ENCODE measurements at regions not wholly inside any gene's neighbourhood (a gene's known extent, or its start where the extent isn't known, plus 50 kb on each side); places are given as distances from the start of the nearest gene placed in this dataset.

- CTCF ChIA-PET, result interaction anchor here (1.1 kb wide), 1 partner anchor 37 kb away, joined by 4 read pairs; no protein-coding TSS in a partner anchor
Observed at GRCh38 chr7:131896165-131896863, 339.9 kb upstream of the PODXL start.

GRCh38 chr7:131895541-131896164, 339.2 kb upstream of the PODXL start:
- POLR2A ChIA-PET, result interaction anchor here (0.6 kb wide), 1 partner anchor 14 kb away, joined by 3 read pairs; no protein-coding TSS in a partner anchor
- 0 out of 4 replicates have a peak overlapping the region, but pooled peaks of 1 of the 2 experiments have one; percentile 49 for H3K4me3 ChIP-seq (ENCODE audit: low read depth in 2 of 2, low read length in 1 of 2)
- no peaks in the 10 kb centered on the region for H3K9me2 ChIP-seq
- WGBS (ENCODE audit: low lambda C conversion rate), result 9% methylated on average over 2 of the region's 2 CpGs
- peak overlapping the region; percentile 83 for H3K9ac ChIP-seq
- no peaks in the 10 kb centered on the region for H3K27me3 ChIP-seq (ENCODE audit: insufficient read depth)
- H4K20me1 ChIP-seq (ENCODE audit: insufficient read depth), result no peaks in the 10 kb centered on the region
- H3K9me3 ChIP-seq, result no peaks in the 10 kb centered on the region
- no peak overlapping the region for H2AFZ ChIP-seq (ENCODE audit: low read depth)
- no peak for DNase-seq
- CTCF ChIA-PET, result interaction anchor here (1.3 kb wide), 1 partner anchor 11 kb away, joined by 3 read pairs; no protein-coding TSS in a partner anchor
- H3K79me2 ChIP-seq (ENCODE audit: insufficient read depth), result peaks cover 34% of the 10 kb centered on the region
- H3F3A ChIP-seq (replicated peaks; ENCODE audit: insufficient read depth), result peaks cover 45% of the 10 kb centered on the region
- peaks cover 0 to 17% of the 10 kb centered on the region in 2 experiments for H3K36me3 ChIP-seq (replicated peaks in 1 of 2; ENCODE audit: control insufficient read depth in 1 of 2, insufficient read depth in 2 of 2, low read length in 1 of 2)
- peaks cover 14 to 50% of the 10 kb centered on the region in 2 experiments; a peak in 3 of 4 replicates for H3K4me1 ChIP-seq (ENCODE audit: control insufficient read depth in 1 of 2, insufficient read depth in 2 of 2, low read depth in 1 of 2, low read length in 1 of 2)
- peak overlapping the region; percentile 64 to 100; a peak in 3 of 4 replicates for H3K27ac ChIP-seq (ENCODE audit: low read depth in 2 of 2, low read length in 1 of 2)
- peak overlapping the region; percentile 75 for H3K4me2 ChIP-seq
- TF ChIP-seq TAF1 (IDR thresholded peaks at IDR 0.05; ENCODE audit: borderline replicate concordance, low read depth, low read length) (peak; percentile 10; the same call in 1 of the 2 replicates), REST (IDR thresholded peaks at IDR 0.05; ENCODE audit: low read depth, low read length) (peak; percentile 70; the same call in 1 of the 2 replicates), EZH2phosphoT487 (IDR thresholded peaks at IDR 0.05; ENCODE audit: borderline replicate concordance, low read depth) (no peak), IRF3 (IDR thresholded peaks at IDR 0.05; ENCODE audit: low read depth, low read length) (no peak), RFX5 (IDR thresholded peaks at IDR 0.05; ENCODE audit: low read length) (no peak), ZBTB33 (IDR thresholded peaks at IDR 0.05; ENCODE audit: borderline replicate concordance, low read depth) (peak; percentile 83), YY1 (IDR thresholded peaks at IDR 0.05; ENCODE audit: low read depth) (no peak)

More at GRCh38 chr7:131896165-131896863, 339.9 kb upstream of the PODXL start:
- H3K9me2 ChIP-seq, result no peaks in the 10 kb centered on the region
- peaks cover 0 to 23% of the 10 kb centered on the region in 2 experiments for H3K36me3 ChIP-seq (replicated peaks in 1 of 2; ENCODE audit: control insufficient read depth in 1 of 2, insufficient read depth in 2 of 2, low read length in 1 of 2)
- no peak overlapping the region; the same call in 1 of the 2 replicates for H2AFZ ChIP-seq (ENCODE audit: low read depth)
- peak overlapping the region; percentile 83 for H3K9ac ChIP-seq
- H3F3A ChIP-seq (replicated peaks; ENCODE audit: insufficient read depth), result peaks cover 45% of the 10 kb centered on the region
- POLR2A ChIA-PET, result interaction anchor here (0.6 kb wide), 1 partner anchor 13 kb away, joined by 3 read pairs; no protein-coding TSS in a partner anchor
- peaks cover 40% of the 10 kb centered on the region for H3K79me2 ChIP-seq (ENCODE audit: insufficient read depth)
- DNase-seq, result no peak
- peak overlapping the region; percentile 64 to 100; a peak in 3 of 4 replicates for H3K27ac ChIP-seq (ENCODE audit: low read depth in 2 of 2, low read length in 1 of 2)
- TF ChIP-seq GABPA (IDR thresholded peaks at IDR 0.05; ENCODE audit: low read depth) (no peak), TCF12 (IDR thresholded peaks at IDR 0.05) (no peak), SIN3A (IDR thresholded peaks at IDR 0.05; ENCODE audit: borderline replicate concordance, low read depth, low read length) (no peak), TEAD4 (IDR thresholded peaks at IDR 0.05; ENCODE audit: borderline replicate concordance, insufficient read depth) (no peak), POLR2AphosphoS5 (IDR thresholded peaks at IDR 0.05; ENCODE audit: low read depth, low read length) (no peak), MXI1 (IDR thresholded peaks at IDR 0.05; ENCODE audit: low read depth, low read length) (no peak), ZBTB33 (IDR thresholded peaks at IDR 0.05; ENCODE audit: borderline replicate concordance, low read depth) (no peak), FOSL2 (IDR thresholded peaks at IDR 0.05; ENCODE audit: borderline replicate concordance, low read depth) (no peak), FOXJ3 (CRISPR knock-in tag; IDR thresholded peaks at IDR 0.05) (no peak)
- peak overlapping the region; percentile 75 for H3K4me2 ChIP-seq
- WGBS (ENCODE audit: low lambda C conversion rate), result 48% methylated on average over 7 of the region's 7 CpGs
- H3K4me3 ChIP-seq (ENCODE audit: low read depth in 2 of 2, low read length in 1 of 2), result peak overlapping the region in 1 of 2 experiments; percentile 49; a peak in 1 of 4 replicates
- H4K20me1 ChIP-seq (ENCODE audit: insufficient read depth), result no peaks in the 10 kb centered on the region
- H3K9me3 ChIP-seq, result no peaks in the 10 kb centered on the region
- H3K27me3 ChIP-seq (ENCODE audit: insufficient read depth), result no peaks in the 10 kb centered on the region
- peaks cover 14 to 50% of the 10 kb centered on the region in 2 experiments; a peak in 3 of 4 replicates for H3K4me1 ChIP-seq (ENCODE audit: control insufficient read depth in 1 of 2, insufficient read depth in 2 of 2, low read depth in 1 of 2, low read length in 1 of 2)

All from SK-N-SH (cell line).